Kidney (tissue), 13 donors: ENCODE measurements at regions not wholly inside any gene's neighbourhood (a gene's known extent, or its start where the extent isn't known, plus 50 kb on each side); places are given as distances from the start of the nearest gene placed in this dataset.
A peak's percentile ranks its signal among the peaks of the same experiment; 100 is the strongest.

Experiments used
- DNase-seq, 5 donors: peaks; one replicate each; pipeline ENCODE4 v3.0.0-alpha.2; 2013 to 2020
- FAIRE-seq: peaks from 2 replicates; lab custom pipeline; 2012; peaks lifted over from hg19 to GRCh38; lab: Jason Lieb, UNC
- H3K27ac ChIP-seq, 2 donors: one replicate each; pipeline ENCODE4 v1.7.0; 2013; ENCODE audit warnings: low read depth in 2 of 2, low read length in 2 of 2, inconsistent platforms in 1 of 2
- H3K27me3 ChIP-seq: one replicate; pipeline ENCODE4 v1.7.1; 2013; ENCODE audit warnings: low read length, inconsistent platforms; ENCODE audit not compliant: control insufficient read depth, insufficient read depth
- H3K36me3 ChIP-seq, 3 donors: one replicate each; pipeline versions ENCODE4 v1.7.0 to v1.7.1; 2013; ENCODE audit warnings: low read length in 3 of 3, control low read depth in 1 of 3, inconsistent platforms in 1 of 3; ENCODE audit not compliant: insufficient read depth in 3 of 3, control insufficient read depth in 2 of 3
- H3K4me1 ChIP-seq, 3 donors: one replicate each; pipeline versions ENCODE4 v1.7.0 to v1.7.1; 2013; ENCODE audit warnings: low read length in 3 of 3, inconsistent platforms in 1 of 3, low read depth in 1 of 3; ENCODE audit not compliant: control insufficient read depth in 2 of 3, insufficient read depth in 2 of 3
- H3K4me3 ChIP-seq, 3 donors: one replicate each; pipeline versions ENCODE4 v1.7.0 to v1.8.1; 2013; ENCODE audit warnings: low read length in 3 of 3, control low read depth in 1 of 3, inconsistent platforms in 1 of 3
- H3K9ac ChIP-seq, 3 donors: one replicate each; pipeline versions ENCODE4 v1.7.0 to v1.7.1; 2013; ENCODE audit warnings: low read length in 3 of 3, control low read depth in 1 of 3, inconsistent platforms in 1 of 3
- H3K9me3 ChIP-seq, 3 donors: one replicate each; pipeline versions ENCODE4 v1.7.0 to v1.7.1; 2013; ENCODE audit warnings: low read length in 3 of 3, control low read depth in 1 of 3, inconsistent platforms in 1 of 3; ENCODE audit not compliant: control insufficient read depth in 2 of 3, insufficient read depth in 1 of 3
- intact Hi-C: fragments of 100-400 bp; cut with DNase I; formaldehyde crosslinking; loops from one replicate; pipeline ENCODE4 v1.11.1; 2022
- TF ChIP-seq, protein P1 (sequence below): IDR thresholded peaks from 3 replicates; pipeline ENCODE4 v1.5.1; 2012; ENCODE audit warnings: mild to moderate bottlenecking, moderate library complexity, borderline replicate concordance; ENCODE audit not compliant: insufficient read depth; ENCODE audit errors: extremely low read depth
- donor health status: control.
- donor health status: control.
- donor health status: control.
- donor health status: control.
- donor health status: control.
- donor health status: DM: yes; HTN: yes; CAD: no.
- donor health status: Normal renal cell carcinoma (clear cell type).

DNA sequence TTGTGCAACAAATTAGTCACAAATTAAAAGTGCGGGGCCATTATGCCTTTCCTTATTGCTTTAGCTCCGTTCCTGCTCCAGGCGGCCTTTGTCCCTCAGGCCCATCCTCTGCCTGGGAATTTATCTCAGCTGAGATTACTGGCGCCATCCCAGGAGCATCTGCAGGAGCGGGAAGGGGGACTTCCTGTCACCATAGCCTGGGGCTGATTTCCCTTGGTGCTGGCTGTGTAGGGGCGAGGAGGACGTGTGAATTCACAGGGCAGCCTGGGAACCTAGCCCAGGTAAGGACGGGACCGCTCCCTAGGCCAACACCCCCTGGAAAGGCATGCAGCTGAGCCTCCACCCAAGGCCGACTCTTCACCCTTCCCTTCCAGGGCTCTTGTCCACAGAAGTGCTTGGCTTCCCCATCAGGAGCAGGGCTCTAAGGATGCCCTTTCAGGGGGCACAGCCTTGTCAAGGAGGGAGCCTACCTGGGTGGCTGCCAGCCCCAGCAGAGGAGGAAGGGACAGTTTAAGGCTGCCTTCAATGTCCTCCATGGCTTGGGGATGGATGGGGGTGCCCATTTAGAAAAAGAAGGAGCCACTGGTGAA lies 72.6 kb upstream of the NKX1-1 start:
- H3K4me3 ChIP-seq = no peak overlapping the region
- H3K36me3 ChIP-seq = no peaks in the 10 kb centered on the region
- no peaks in the 10 kb centered on the region for H3K27me3 ChIP-seq
- no peak overlapping the region for H3K9ac ChIP-seq
- H3K27ac ChIP-seq = no peak overlapping the region
- no peak for FAIRE-seq
- H3K9me3 ChIP-seq = peaks cover 0 to 12% (median 2%) of the 10 kb centered on the region in 3 donors
- TF ChIP-seq, protein P1, sequence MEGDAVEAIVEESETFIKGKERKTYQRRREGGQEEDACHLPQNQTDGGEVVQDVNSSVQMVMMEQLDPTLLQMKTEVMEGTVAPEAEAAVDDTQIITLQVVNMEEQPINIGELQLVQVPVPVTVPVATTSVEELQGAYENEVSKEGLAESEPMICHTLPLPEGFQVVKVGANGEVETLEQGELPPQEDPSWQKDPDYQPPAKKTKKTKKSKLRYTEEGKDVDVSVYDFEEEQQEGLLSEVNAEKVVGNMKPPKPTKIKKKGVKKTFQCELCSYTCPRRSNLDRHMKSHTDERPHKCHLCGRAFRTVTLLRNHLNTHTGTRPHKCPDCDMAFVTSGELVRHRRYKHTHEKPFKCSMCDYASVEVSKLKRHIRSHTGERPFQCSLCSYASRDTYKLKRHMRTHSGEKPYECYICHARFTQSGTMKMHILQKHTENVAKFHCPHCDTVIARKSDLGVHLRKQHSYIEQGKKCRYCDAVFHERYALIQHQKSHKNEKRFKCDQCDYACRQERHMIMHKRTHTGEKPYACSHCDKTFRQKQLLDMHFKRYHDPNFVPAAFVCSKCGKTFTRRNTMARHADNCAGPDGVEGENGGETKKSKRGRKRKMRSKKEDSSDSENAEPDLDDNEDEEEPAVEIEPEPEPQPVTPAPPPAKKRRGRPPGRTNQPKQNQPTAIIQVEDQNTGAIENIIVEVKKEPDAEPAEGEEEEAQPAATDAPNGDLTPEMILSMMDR = no peak
- intact Hi-C loops = no loop called here
- H3K4me1 ChIP-seq = no peaks in the 10 kb centered on the region
- peak in 2 of 5 donors; percentile 22 to 30 for DNase-seq

DNA sequence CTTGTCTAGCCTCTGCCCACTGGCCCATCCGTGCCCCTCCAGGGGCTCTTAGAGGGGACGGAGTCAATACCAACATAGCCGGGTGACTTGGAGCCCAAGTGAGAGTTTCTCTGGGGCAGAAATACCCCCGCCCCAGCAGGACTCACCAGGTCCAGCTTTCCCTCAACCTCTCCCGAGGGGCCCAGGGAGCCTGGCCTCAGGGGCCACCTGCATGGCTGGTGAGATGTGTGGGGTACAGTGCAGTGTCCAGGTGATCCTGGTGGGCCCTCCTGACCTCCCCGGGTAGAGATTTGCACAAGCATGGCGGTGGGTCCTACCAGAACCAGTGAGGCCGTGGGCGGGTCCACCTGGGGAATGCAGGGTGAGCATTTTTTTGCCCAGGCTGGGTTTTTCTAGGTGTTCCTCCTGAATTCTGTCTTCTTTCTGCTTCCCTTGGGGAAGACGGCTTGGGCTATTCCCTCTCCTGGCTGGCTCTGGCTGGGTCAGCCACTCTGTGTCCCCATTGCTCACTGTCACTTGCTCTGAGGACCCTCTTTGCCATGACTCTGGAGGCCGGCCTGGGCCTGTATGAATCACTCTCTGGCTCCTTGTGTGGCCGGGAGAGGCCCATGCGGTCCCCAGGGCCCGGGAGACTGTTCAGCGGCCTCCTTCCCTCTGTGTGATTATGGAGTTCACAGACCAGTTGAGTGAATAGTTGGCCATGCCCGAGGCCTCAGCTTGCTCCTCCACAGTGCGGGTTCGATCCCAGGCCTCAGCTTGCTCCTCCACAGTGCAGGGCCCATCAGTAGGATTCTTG lies 71.0 kb upstream of the NKX1-1 start:
- intact Hi-C loops = no loop called here
- TF ChIP-seq, protein P1 = no peak
- no peak overlapping the region for H3K27ac ChIP-seq
- H3K4me1 ChIP-seq = no peaks in the 10 kb centered on the region
- H3K27me3 ChIP-seq = peaks cover 2% of the 10 kb centered on the region
- H3K9me3 ChIP-seq = peaks cover 0 to 10% (median 2%) of the 10 kb centered on the region in 3 donors
- peak in 2 of 5 donors; percentile 14 to 50 for DNase-seq
- H3K36me3 ChIP-seq = no peaks in the 10 kb centered on the region
- no peak overlapping the region for H3K9ac ChIP-seq
- no peak overlapping the region for H3K4me3 ChIP-seq
- FAIRE-seq = no peak

DNA sequence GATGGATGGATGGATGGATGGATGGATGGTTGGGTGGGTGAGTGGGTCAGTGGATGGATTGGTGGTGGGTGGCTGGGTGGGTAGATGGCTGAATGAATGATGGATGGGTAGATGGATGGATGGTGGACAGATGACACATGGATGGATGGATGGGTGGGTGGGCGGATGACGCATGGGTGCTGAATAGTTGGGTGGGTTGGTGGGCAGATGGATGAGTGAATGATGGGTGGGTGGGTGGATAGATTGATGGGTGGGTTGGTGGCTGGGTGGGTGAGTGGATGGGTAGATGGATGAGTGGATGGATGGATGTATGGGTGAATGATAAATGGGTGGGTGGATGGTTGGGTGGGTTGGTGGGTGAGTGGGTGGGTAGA lies 69.9 kb upstream of the NKX1-1 start:
- Histone ChIP-seq H3K9me3 (peaks cover 0 to 10% (median 0%) of the 10 kb centered on the region in 3 donors), H3K4me1 (no peaks in the 10 kb centered on the region), H3K27me3 (peaks cover 5% of the 10 kb centered on the region), H3K36me3 (no peaks in the 10 kb centered on the region), H3K4me3 (no peak overlapping the region), H3K9ac (no peak overlapping the region), H3K27ac (no peak overlapping the region)
- TF ChIP-seq, protein P1 = no peak
- DNase-seq = peak in 1 of 5 donors; percentile 13
- intact Hi-C loops = no loop called here
- no peak for FAIRE-seq
